ENCODE measurements at regions not wholly inside any gene's neighbourhood (a gene's known extent, or its start where the extent isn't known, plus 50 kb on each side); places are given as distances from the start of the nearest gene placed in this dataset.
A peak's percentile ranks its signal among the peaks of the same experiment; 100 is the strongest.

GRCh38 chr4:8792491-8792890 lies 79.1 kb downstream of the HMX1 start:
- ATAC-seq (ENCODE audit: low FRiP score in 2 of 2) = no peak
- Histone ChIP-seq H3K36me3 (no peaks in the 10 kb centered on the region), H3K27me3 (no peaks in the 10 kb centered on the region), H3K4me3 (no peak overlapping the region), H3K4me1 (no peaks in the 10 kb centered on the region), H3K27ac (no peak overlapping the region), H3K9me3 (no peaks in the 10 kb centered on the region)
- DNase-seq = no peak
- TF ChIP-seq CTCF (IDR thresholded peaks at IDR 0.05) (no peak), EP300 (IDR thresholded peaks at IDR 0.05) (no peak), POLR2AphosphoS5 (IDR thresholded peaks at IDR 0.05) (no peak), POLR2A (IDR thresholded peaks at IDR 0.05) (no peak)
- WGBS, 2 donors = 74 to 81% methylated on average over 10 of the region's 10 CpGs

GRCh38 chr4:8791609-8792008 lies 80.0 kb downstream of the HMX1 start:
- TF ChIP-seq CTCF (IDR thresholded peaks at IDR 0.05) (no peak), POLR2AphosphoS5 (IDR thresholded peaks at IDR 0.05) (no peak), EP300 (IDR thresholded peaks at IDR 0.05) (no peak), POLR2A (IDR thresholded peaks at IDR 0.05) (no peak)
- Histone ChIP-seq H3K4me1 (no peaks in the 10 kb centered on the region), H3K27ac (no peak overlapping the region), H3K36me3 (no peaks in the 10 kb centered on the region), H3K9me3 (no peaks in the 10 kb centered on the region), H3K27me3 (no peaks in the 10 kb centered on the region), H3K4me3 (no peak overlapping the region)
- WGBS, 2 donors = 81 to 86% methylated on average over 9 of the region's 9 CpGs
- ATAC-seq (ENCODE audit: low FRiP score in 2 of 2) (no peak), DNase-seq (no peak)

- Histone ChIP-seq H3K4me1 (no peaks in the 10 kb centered on the region), H3K9me3 (no peaks in the 10 kb centered on the region), H3K36me3 (no peaks in the 10 kb centered on the region), H3K27me3 (no peaks in the 10 kb centered on the region), H3K4me3 (no peak overlapping the region), H3K27ac (no peak overlapping the region)
- no peak for ATAC-seq (ENCODE audit: low FRiP score in 2 of 2)
- TF ChIP-seq EP300 (IDR thresholded peaks at IDR 0.05) (no peak), CTCF (IDR thresholded peaks at IDR 0.05) (no peak), POLR2AphosphoS5 (IDR thresholded peaks at IDR 0.05) (no peak)
- WGBS, 2 donors = 84 to 88% methylated on average over 6 of the region's 6 CpGs
- DNase-seq = no peak
Observed at GRCh38 chr4:8790749-8791148, 80.9 kb downstream of the HMX1 start.

- no peak overlapping the region for H3K4me3 ChIP-seq
- H3K27ac ChIP-seq = no peak overlapping the region
- DNase-seq (peak in 1 of 2 donors; percentile 64), ATAC-seq (ENCODE audit: low FRiP score in 2 of 2) (no peak)
- no peaks in the 10 kb centered on the region for H3K9me3 ChIP-seq
- no peak for TF ChIP-seq EP300 (IDR thresholded peaks at IDR 0.05)
- no peak for TF ChIP-seq POLR2A (IDR thresholded peaks at IDR 0.05)
- TF ChIP-seq CTCF (IDR thresholded peaks at IDR 0.05) = no peak
- no peak for TF ChIP-seq POLR2AphosphoS5 (IDR thresholded peaks at IDR 0.05)
- no peaks in the 10 kb centered on the region for H3K4me1 ChIP-seq
- WGBS, 2 donors = 72 to 78% methylated on average over 9 of the region's 9 CpGs
- no peaks in the 10 kb centered on the region for H3K27me3 ChIP-seq
- H3K36me3 ChIP-seq = no peaks in the 10 kb centered on the region
Observed at GRCh38 chr4:8788174-8788573, 83.5 kb downstream of the HMX1 start.

- TF ChIP-seq POLR2AphosphoS5 (IDR thresholded peaks at IDR 0.05) (no peak), CTCF (IDR thresholded peaks at IDR 0.05) (no peak), POLR2A (IDR thresholded peaks at IDR 0.05) (no peak), EP300 (IDR thresholded peaks at IDR 0.05) (no peak)
- Histone ChIP-seq H3K4me3 (no peak overlapping the region), H3K4me1 (no peaks in the 10 kb centered on the region), H3K27ac (no peak overlapping the region), H3K9me3 (no peaks in the 10 kb centered on the region), H3K36me3 (no peaks in the 10 kb centered on the region), H3K27me3 (no peaks in the 10 kb centered on the region)
- 75 to 82% methylated on average over 2 to 15 of the region's 16 CpGs for WGBS, 2 donors
- ATAC-seq (ENCODE audit: low FRiP score in 2 of 2) = no peak
- peak in 1 of 2 donors; percentile 68 for DNase-seq
Observed at GRCh38 chr4:8786166-8786565, 85.5 kb downstream of the HMX1 start.

Measured in upper lobe of left lung (tissue), 6 donors.